ENCODE measurements at regions not wholly inside any gene's neighbourhood (a gene's known extent, or its start where the extent isn't known, plus 50 kb on each side); places are given as distances from the start of the nearest gene placed in this dataset.

DNA sequence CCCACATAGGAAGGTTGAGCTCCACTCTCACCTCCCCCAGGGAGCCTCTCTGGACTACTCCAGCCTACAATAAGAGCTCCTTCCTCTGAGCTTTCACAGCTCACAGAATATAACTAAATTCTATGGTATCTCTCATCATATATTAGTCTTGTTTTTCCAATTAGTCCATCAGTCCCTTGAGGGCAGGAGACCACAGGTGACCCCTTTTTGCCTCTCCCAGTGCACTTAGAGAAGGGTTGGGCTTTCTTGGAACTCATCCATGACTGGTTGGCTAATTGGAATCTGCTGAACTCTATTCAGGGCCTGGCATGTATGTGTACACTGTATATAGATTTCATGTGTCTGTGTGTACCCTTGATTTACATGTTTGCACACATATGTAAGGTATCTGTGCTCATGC is 50.4 kb upstream of the ARAP3 start:
- no peaks in the 10 kb centered on the region for H3K4me1 Mint-ChIP-seq (ENCODE audit: unreplicated experiment)
- no peak overlapping the region for H3K27ac Mint-ChIP-seq (ENCODE audit: unreplicated experiment)
- no peaks in the 10 kb centered on the region for H3K9me3 Mint-ChIP-seq (ENCODE audit: unreplicated experiment)
- TF ChIP-seq, protein P1, sequence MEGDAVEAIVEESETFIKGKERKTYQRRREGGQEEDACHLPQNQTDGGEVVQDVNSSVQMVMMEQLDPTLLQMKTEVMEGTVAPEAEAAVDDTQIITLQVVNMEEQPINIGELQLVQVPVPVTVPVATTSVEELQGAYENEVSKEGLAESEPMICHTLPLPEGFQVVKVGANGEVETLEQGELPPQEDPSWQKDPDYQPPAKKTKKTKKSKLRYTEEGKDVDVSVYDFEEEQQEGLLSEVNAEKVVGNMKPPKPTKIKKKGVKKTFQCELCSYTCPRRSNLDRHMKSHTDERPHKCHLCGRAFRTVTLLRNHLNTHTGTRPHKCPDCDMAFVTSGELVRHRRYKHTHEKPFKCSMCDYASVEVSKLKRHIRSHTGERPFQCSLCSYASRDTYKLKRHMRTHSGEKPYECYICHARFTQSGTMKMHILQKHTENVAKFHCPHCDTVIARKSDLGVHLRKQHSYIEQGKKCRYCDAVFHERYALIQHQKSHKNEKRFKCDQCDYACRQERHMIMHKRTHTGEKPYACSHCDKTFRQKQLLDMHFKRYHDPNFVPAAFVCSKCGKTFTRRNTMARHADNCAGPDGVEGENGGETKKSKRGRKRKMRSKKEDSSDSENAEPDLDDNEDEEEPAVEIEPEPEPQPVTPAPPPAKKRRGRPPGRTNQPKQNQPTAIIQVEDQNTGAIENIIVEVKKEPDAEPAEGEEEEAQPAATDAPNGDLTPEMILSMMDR (IDR thresholded peaks at IDR 0.05), result no peak
- H3K36me3 Mint-ChIP-seq (ENCODE audit: unreplicated experiment), result no peaks in the 10 kb centered on the region
- no peak overlapping the region for H3K4me3 Mint-ChIP-seq (ENCODE audit: unreplicated experiment)
- peaks cover 46% of the 10 kb centered on the region for H3K27me3 Mint-ChIP-seq (ENCODE audit: unreplicated experiment)
- DNase-seq (ENCODE audit: extremely low spot score, unreplicated experiment), result no peak
